Activated naive CD4-positive, alpha-beta T cell treated with anti-CD3 and anti-CD28 coated beads for 36 hours (primary cell): ENCODE measurements at regions not wholly inside any gene's neighbourhood (a gene's known extent, or its start where the extent isn't known, plus 50 kb on each side); places are given as distances from the start of the nearest gene placed in this dataset.

Experiments
- CTCF ChIA-PET: fragments of 350-600 bp; sonication (Branson Sonifier 250); formaldehyde crosslinking; loops from one replicate; lab custom pipeline; 2021; ENCODE audit warnings: antibody characterized with exemption; lab: Charles Lee
- DNase-seq: peaks from one replicate; pipeline ENCODE4 v3.0.0-alpha.2; 2020
- H3K27ac Mint-ChIP-seq: one replicate; pipeline ENCODE4 v1.8.0; 2021; ENCODE audit warnings: mild to moderate bottlenecking, mixed read lengths
- H3K27me3 Mint-ChIP-seq: one replicate; pipeline ENCODE4 v1.8.0; 2021; ENCODE audit warnings: low read depth, mixed read lengths
- H3K36me3 Mint-ChIP-seq: one replicate; pipeline ENCODE4 v1.8.0; 2021; ENCODE audit warnings: low read depth, mixed read lengths
- H3K4me1 Mint-ChIP-seq: one replicate; pipeline ENCODE4 v1.8.0; 2021; ENCODE audit warnings: low read depth, mixed read lengths
- H3K4me3 Mint-ChIP-seq: one replicate; pipeline ENCODE4 v1.8.0; 2021; ENCODE audit warnings: mild to moderate bottlenecking, moderate library complexity, mixed read lengths
- H3K9me3 Mint-ChIP-seq: one replicate; pipeline ENCODE4 v1.8.0; 2021; ENCODE audit warnings: mixed read lengths
- intact Hi-C: fragments of 100-400 bp; cut with micrococcal nuclease; formaldehyde crosslinking; loops from one replicate; pipeline ENCODE4 v1.15.1; 2023

DNA sequence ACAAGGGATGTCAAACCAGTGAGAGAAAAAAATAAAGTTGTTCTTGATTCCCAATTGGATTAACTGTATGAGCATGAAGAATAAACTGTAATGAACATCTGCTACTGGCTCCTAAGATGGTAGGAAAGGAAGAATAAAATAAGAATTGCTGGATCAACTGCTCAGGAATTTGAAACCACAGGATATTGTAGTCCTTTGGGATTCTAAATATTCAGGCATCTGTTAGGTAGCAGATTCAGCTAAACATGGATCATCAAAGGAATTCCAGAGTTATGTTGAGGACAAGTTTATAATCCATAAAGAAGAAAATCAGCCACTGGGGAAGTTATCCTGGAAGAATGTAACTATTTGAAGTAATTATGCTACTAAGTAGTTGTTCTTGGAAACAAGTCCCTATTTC is 65.8 kb downstream of the ISL1 start:
- Mint-ChIP-seq H3K4me3 (no peak overlapping the region), H3K27ac (no peak overlapping the region), H3K9me3 (peaks cover 2% of the 10 kb centered on the region), H3K36me3 (no peaks in the 10 kb centered on the region), H3K4me1 (no peaks in the 10 kb centered on the region), H3K27me3 (no peaks in the 10 kb centered on the region)
- CTCF ChIA-PET, result interaction anchor here (0.7 kb wide), 1 partner anchor 532 kb away, joined by 4 read pairs; no protein-coding TSS in a partner anchor
- intact Hi-C loops, result no loop called here
- DNase-seq, result no peak

DNA sequence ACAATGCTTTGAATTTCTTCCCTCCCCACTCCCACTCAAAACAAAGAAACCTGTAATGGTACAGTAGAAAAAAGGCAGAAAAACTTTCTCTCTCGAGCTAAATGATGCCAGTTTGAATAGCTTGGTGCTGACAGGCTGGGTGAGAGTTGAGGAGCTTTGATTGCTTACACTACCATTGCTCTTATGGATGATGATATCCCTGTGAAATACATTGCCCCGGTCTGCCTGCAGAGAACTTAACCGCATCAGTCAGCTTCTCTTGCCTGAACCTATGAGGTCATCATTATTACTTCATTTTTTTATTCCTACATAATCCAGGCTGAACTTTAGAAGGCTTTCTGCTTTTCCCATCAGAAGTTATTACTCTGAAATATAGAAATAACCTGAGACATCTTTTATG is 69.3 kb downstream of the ISL1 start:
- Mint-ChIP-seq H3K4me3 (no peak overlapping the region), H3K4me1 (no peaks in the 10 kb centered on the region), H3K27ac (no peak overlapping the region), H3K36me3 (no peaks in the 10 kb centered on the region), H3K9me3 (no peaks in the 10 kb centered on the region), H3K27me3 (no peaks in the 10 kb centered on the region)
- CTCF ChIA-PET, result no interaction called here
- DNase-seq, result no peak
- intact Hi-C loops, result no loop called here

DNA sequence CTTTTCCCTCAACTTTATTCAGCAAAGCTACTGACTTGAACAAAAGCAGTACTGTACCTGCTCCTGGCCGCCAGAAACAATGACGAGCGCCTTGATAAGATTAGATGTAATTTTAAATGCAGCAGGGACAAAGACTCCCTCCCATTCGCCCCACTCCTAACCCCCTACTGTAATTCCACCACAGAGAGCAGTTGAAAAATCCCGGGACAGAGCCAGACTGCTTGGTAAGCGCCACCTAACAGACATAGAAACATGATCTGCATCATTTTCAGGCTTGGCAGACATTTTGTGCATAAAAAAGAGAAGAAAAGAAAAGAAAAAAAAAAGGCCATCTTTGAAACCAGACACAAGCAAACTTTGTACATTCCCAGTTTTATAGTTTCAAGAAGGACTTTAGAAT is 81.9 kb downstream of the ISL1 start:
- no peak for DNase-seq
- Mint-ChIP-seq H3K4me1 (no peaks in the 10 kb centered on the region), H3K27ac (no peak overlapping the region), H3K4me3 (no peak overlapping the region), H3K9me3 (peaks cover 4% of the 10 kb centered on the region), H3K27me3 (no peaks in the 10 kb centered on the region), H3K36me3 (no peaks in the 10 kb centered on the region)
- intact Hi-C loops, result no loop called here
- CTCF ChIA-PET, result no interaction called here

DNA sequence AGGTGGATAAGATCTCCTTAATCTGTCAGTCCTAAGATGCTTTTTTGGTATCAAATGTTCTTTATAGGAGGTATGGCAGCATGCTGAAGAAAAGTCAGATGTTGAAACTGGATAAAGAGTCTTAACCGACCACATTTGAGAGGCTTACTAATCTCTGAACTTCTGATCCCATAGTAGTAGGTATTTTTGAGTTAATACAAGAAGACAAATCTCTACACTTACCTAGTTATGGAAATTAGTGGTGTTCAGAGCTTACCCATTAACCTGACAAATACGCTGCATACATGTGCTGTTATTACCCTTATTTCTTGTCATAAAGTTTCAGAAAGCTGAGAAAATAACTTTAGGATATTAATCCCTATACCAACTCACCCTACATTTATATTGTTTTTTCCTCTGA is 83.0 kb downstream of the ISL1 start:
- no peaks in the 10 kb centered on the region for H3K27me3 Mint-ChIP-seq
- no peaks in the 10 kb centered on the region for H3K4me1 Mint-ChIP-seq

DNA sequence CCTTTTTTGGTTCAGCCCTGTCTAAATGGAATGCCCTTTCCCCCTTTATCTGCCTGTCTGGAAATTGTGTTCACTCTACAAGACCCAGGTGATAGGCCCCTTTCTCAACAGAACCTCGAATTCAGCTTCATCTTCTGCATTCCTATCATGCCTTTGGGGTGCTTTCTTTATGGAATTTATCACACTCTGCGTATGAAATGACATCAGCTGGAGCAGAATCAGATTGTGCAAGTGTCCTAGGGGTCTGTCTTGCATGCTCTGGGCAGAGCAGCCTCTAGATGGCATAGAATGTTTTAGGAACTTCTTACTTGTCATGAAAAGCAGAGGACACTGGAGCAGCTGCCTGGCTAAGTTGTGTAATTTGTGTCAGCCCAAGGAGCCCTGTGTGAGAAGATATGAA is 84.9 kb downstream of the ISL1 start:
- Mint-ChIP-seq H3K27me3 (no peaks in the 10 kb centered on the region), H3K4me3 (no peak overlapping the region), H3K4me1 (no peaks in the 10 kb centered on the region), H3K9me3 (peaks cover 4% of the 10 kb centered on the region), H3K27ac (no peak overlapping the region), H3K36me3 (no peaks in the 10 kb centered on the region)
- no peak for DNase-seq
- intact Hi-C loops, result no loop called here
- CTCF ChIA-PET, result no interaction called here

More for the DNA sequence above, 83.0 kb downstream of the ISL1 start:
- Mint-ChIP-seq H3K27ac (no peak overlapping the region), H3K36me3 (no peaks in the 10 kb centered on the region), H3K9me3 (peaks cover 4% of the 10 kb centered on the region), H3K4me3 (no peak overlapping the region)
- no peak for DNase-seq
- intact Hi-C loops, result no loop called here
- CTCF ChIA-PET, result no interaction called here

DNA sequence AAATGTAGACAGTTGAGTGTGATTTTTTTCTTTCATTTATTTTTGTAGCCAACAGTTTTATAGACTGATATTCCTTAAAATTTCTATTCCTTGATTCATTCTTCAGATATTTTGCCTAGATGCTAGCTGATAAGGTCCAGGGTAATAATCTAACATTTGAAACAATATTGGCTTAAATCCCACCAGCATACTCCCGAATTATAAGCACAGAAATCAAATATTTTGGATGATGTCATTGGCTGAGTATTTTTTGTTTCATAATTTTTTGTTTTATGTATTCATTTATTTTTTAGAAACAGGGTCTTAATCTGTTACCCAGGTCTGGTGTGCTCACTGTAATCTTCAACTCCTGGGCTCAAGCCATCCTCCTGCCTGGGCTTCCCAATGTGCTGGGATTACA is 88.4 kb downstream of the ISL1 start:
- Mint-ChIP-seq H3K27me3 (no peaks in the 10 kb centered on the region), H3K27ac (no peak overlapping the region), H3K4me3 (no peak overlapping the region), H3K9me3 (no peaks in the 10 kb centered on the region), H3K36me3 (no peaks in the 10 kb centered on the region), H3K4me1 (no peaks in the 10 kb centered on the region)
- intact Hi-C loops, result no loop called here
- CTCF ChIA-PET, result no interaction called here
- no peak for DNase-seq

DNA sequence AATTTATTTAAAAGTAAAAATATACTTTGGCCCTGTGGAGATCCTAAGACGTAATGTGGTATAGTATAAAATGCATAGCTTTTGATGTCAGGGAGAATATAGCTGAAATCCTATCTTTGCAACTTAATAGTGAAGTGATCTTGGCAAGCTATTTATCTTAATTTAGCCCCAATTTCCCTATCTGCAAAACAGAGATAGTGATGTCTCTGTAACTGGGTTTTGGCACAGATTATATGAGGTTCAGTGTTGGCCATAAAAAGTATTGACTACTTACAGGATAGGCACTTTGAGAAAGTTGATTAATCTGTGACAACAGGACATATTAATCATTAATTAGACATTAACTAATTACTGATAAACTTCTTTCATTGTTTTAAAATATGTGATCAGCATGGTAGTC is 89.2 kb downstream of the ISL1 start:
- intact Hi-C loops, result no loop called here
- no peaks in the 10 kb centered on the region for H3K4me1 Mint-ChIP-seq
- no peaks in the 10 kb centered on the region for H3K36me3 Mint-ChIP-seq
- no peaks in the 10 kb centered on the region for H3K27me3 Mint-ChIP-seq
- no peak overlapping the region for H3K4me3 Mint-ChIP-seq
- no peak overlapping the region for H3K27ac Mint-ChIP-seq
- DNase-seq, result no peak
- CTCF ChIA-PET, result no interaction called here
- H3K9me3 Mint-ChIP-seq, result no peaks in the 10 kb centered on the region

DNA sequence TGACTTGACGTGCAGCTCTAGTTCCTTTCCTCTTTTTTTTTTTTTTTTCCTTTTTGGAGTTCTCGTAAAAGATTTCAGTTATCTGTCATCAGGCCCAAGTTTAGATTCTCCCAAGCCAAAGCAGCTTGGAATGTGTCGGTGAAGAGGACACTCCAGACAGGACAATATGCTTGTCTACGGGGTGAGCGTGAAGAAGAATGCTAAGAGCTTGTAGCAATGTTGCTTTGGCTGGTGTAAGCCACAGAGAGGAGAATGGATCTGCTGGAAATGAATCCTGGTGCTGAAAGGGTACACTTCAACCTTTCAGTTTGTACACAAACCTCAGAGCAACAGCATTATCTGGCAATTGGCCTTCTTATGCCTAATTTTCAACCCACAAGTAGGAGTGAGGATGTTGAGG is 92.4 kb downstream of the ISL1 start:
- H3K9me3 Mint-ChIP-seq, result no peaks in the 10 kb centered on the region
- no peaks in the 10 kb centered on the region for H3K36me3 Mint-ChIP-seq
- H3K4me3 Mint-ChIP-seq, result no peak overlapping the region
- H3K4me1 Mint-ChIP-seq, result no peaks in the 10 kb centered on the region
- H3K27ac Mint-ChIP-seq, result no peak overlapping the region
- no peak for DNase-seq
- intact Hi-C loops, result no loop called here
- CTCF ChIA-PET, result no interaction called here
- no peaks in the 10 kb centered on the region for H3K27me3 Mint-ChIP-seq

DNA sequence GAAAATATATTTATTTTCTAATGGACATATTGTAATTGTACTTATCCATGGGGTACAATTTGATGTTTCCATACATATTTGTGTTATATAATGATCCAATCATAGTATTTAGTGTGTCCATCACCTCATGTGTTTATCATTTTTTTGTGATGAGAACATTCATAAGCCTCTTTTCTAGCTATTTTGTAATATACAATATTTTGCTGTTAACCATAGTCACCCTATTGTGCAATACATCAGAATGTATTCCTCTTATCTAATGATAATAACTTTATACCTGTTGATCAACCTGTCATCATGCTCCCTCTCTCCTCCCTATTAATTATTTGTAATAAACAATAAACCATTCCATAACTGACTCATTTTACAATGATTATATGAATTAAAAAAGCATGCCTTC is 93.2 kb downstream of the ISL1 start:
- H3K4me1 Mint-ChIP-seq, result no peaks in the 10 kb centered on the region
- H3K36me3 Mint-ChIP-seq, result no peaks in the 10 kb centered on the region
- intact Hi-C loops, result no loop called here
- no peaks in the 10 kb centered on the region for H3K9me3 Mint-ChIP-seq
- no peak for DNase-seq
- H3K4me3 Mint-ChIP-seq, result no peak overlapping the region
- CTCF ChIA-PET, result no interaction called here
- H3K27me3 Mint-ChIP-seq, result no peaks in the 10 kb centered on the region
- no peak overlapping the region for H3K27ac Mint-ChIP-seq

DNA sequence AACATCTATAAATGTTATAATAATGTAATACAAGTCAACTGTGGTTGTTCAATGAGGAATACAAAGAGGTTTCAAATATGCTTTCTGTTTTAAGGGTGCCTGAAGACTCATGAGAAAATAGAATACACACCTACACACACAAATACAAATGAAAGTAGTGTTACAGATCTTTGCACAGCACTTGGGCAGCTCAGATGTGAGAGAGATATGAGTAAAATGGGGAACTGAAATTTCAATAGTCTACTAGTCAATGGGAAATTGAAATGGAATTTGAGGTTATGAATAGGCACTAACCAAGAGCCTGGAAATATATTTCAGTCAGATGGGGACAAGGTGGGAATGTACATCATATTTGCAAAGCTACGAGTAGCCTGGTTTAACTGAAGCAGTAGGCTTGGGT is 96.6 kb downstream of the ISL1 start:
- no peak for DNase-seq
- H3K4me3 Mint-ChIP-seq, result no peak overlapping the region
- H3K27me3 Mint-ChIP-seq, result no peaks in the 10 kb centered on the region
- H3K27ac Mint-ChIP-seq, result no peak overlapping the region
- intact Hi-C loops, result no loop called here
- no peaks in the 10 kb centered on the region for H3K4me1 Mint-ChIP-seq
- H3K36me3 Mint-ChIP-seq, result no peaks in the 10 kb centered on the region
- peaks cover 6% of the 10 kb centered on the region for H3K9me3 Mint-ChIP-seq
- CTCF ChIA-PET, result no interaction called here

DNA sequence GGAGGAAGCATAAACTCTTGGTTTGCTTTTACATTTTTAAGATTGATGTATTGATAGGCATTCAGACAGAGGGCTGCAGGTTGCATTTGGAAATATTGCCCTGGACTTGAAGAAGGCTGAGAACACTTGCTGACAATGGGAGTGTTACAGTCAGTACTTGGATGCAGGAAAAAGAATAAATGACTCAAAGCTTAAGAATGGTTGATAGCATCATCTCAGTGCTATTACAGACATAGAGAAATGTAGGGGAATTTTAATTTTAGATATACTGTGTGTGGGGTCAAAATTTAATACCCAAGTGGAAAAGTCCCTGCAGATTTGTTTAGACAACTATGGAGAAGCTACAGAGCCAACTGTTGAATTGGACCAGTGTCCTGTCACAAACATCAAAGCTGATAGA is 101.1 kb downstream of the ISL1 start:
- no peaks in the 10 kb centered on the region for H3K36me3 Mint-ChIP-seq
- no peak overlapping the region for H3K4me3 Mint-ChIP-seq
- H3K4me1 Mint-ChIP-seq, result no peaks in the 10 kb centered on the region
- CTCF ChIA-PET, result no interaction called here
- H3K27ac Mint-ChIP-seq, result no peak overlapping the region
- intact Hi-C loops, result no loop called here
- peaks cover 8% of the 10 kb centered on the region for H3K9me3 Mint-ChIP-seq
- no peaks in the 10 kb centered on the region for H3K27me3 Mint-ChIP-seq
- DNase-seq, result no peak

DNA sequence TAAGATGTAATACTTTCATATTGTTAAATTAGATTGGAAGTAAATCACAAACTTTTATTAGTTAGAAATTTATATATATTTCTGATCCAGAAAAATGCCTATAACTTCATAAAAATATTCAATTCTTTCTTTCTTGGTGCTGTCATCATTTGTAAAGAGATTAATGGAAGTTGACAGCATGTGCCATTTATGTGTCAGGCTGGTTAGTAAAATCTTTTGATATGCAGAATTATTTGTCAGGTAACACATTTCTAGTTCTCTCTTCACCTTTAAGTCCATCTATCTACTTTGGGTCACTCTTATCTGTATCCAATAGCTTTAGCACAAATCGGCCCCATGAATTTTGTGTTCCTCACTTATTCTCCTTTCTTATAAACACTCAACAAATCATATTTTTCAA is 102.9 kb downstream of the ISL1 start:
- intact Hi-C loops, result no loop called here
- CTCF ChIA-PET, result no interaction called here
- Mint-ChIP-seq H3K27me3 (no peaks in the 10 kb centered on the region), H3K9me3 (peaks cover 12% of the 10 kb centered on the region), H3K27ac (no peak overlapping the region), H3K4me3 (no peak overlapping the region), H3K4me1 (no peaks in the 10 kb centered on the region), H3K36me3 (no peaks in the 10 kb centered on the region)
- no peak for DNase-seq

DNA sequence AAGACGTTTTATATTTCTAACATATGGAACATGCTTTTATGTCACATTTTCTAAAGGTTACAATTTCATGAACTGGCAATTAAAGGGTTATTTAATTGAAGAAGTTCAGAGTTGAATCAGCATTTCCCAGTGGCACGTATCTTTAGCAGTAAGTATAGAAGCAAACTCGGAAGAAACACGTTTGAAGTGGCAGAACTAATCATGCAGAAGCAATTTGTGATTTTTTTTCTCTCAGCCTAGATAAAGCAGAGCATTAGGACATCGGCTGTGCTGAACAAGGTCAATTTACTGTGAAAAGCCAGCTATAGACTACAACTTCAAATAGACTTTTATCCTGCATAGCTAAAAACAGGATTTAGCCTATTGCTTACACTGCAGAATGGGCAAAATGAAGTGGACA is 104.7 kb downstream of the ISL1 start:
- Mint-ChIP-seq H3K27ac (no peak overlapping the region), H3K9me3 (peaks cover 11% of the 10 kb centered on the region), H3K4me3 (no peak overlapping the region), H3K36me3 (no peaks in the 10 kb centered on the region), H3K27me3 (no peaks in the 10 kb centered on the region), H3K4me1 (no peaks in the 10 kb centered on the region)
- CTCF ChIA-PET, result no interaction called here
- DNase-seq, result no peak
- intact Hi-C loops, result no loop called here
